ENCODE measurements at regions not wholly inside any gene's neighbourhood (a gene's known extent, or its start where the extent isn't known, plus 50 kb on each side); places are given as distances from the start of the nearest gene placed in this dataset.

GRCh38 chr17:79517827-79518584, 92.8 kb downstream of the RBFOX3 start:
- no peaks in the 10 kb centered on the region for H3K79me2 ChIP-seq (ENCODE audit: low read length)
- no peak overlapping the region for H3K4me2 ChIP-seq (ENCODE audit: low read length)
- ChIA-PET CTCF (no interaction called here), POLR2A (ENCODE audit: unreplicated experiment) (no interaction called here)
- no peaks in the 10 kb centered on the region for H3F3A ChIP-seq (ENCODE audit: low read length, unreplicated experiment)
- H3K27me3 ChIP-seq (ENCODE audit: low read length) = peaks cover 84% of the 10 kb centered on the region
- H3K9ac ChIP-seq (ENCODE audit: low read length) = no peak overlapping the region
- no peaks in the 10 kb centered on the region for H3K9me2 ChIP-seq (replicated peaks; ENCODE audit: low read length)
- intact Hi-C loops (cut with micrococcal nuclease) = no loop called here
- no TSS peak for BruUV-seq (replicated peaks)
- DNase-seq (no peak), ATAC-seq (no peak)
- no peak for TF ChIP-seq EZH2phosphoT487 (IDR thresholded peaks at IDR 0.05; ENCODE audit: borderline replicate concordance, low read length)
- TF ChIP-seq CTCF (conservative IDR thresholded peaks at IDR 0.05; ENCODE audit: low read depth, low read length) = no peak
- H3K4me1 ChIP-seq (ENCODE audit: insufficient read depth, low read length) = no peaks in the 10 kb centered on the region
- no peak overlapping the region for H3K4me3 ChIP-seq (ENCODE audit: low read length)
- no peak overlapping the region for H3K27ac ChIP-seq (ENCODE audit: low read length)
- H2AFZ ChIP-seq (ENCODE audit: low read length) = no peak overlapping the region
- H4K20me1 ChIP-seq (ENCODE audit: low read length) = no peaks in the 10 kb centered on the region
- H3K36me3 ChIP-seq (ENCODE audit: low read depth, low read length) = no peaks in the 10 kb centered on the region
- H3K9me3 ChIP-seq (ENCODE audit: low read length) = no peaks in the 10 kb centered on the region

- ChIA-PET CTCF (no interaction called here), POLR2A (ENCODE audit: unreplicated experiment) (no interaction called here)
- Histone ChIP-seq H3K9me2 (replicated peaks; ENCODE audit: low read length) (no peaks in the 10 kb centered on the region), H3K27me3 (ENCODE audit: low read length) (peaks cover 70% of the 10 kb centered on the region), H3F3A (ENCODE audit: low read length, unreplicated experiment) (no peaks in the 10 kb centered on the region), H3K9me3 (ENCODE audit: low read length) (no peaks in the 10 kb centered on the region), H3K9ac (ENCODE audit: low read length) (no peak overlapping the region), H3K79me2 (ENCODE audit: low read length) (no peaks in the 10 kb centered on the region), H3K4me1 (ENCODE audit: insufficient read depth, low read length) (no peaks in the 10 kb centered on the region), H4K20me1 (ENCODE audit: low read length) (no peaks in the 10 kb centered on the region), H3K36me3 (ENCODE audit: low read depth, low read length) (no peaks in the 10 kb centered on the region), H3K4me2 (ENCODE audit: low read length) (no peak overlapping the region), H2AFZ (ENCODE audit: low read length) (no peak overlapping the region), H3K27ac (ENCODE audit: low read length) (no peak overlapping the region), H3K4me3 (ENCODE audit: low read length) (no peak overlapping the region)
- no TSS peak for BruUV-seq (replicated peaks)
- TF ChIP-seq EZH2phosphoT487 (IDR thresholded peaks at IDR 0.05; ENCODE audit: borderline replicate concordance, low read length) = no peak
- no peak for TF ChIP-seq EZH2 (IDR thresholded peaks at IDR 0.05; ENCODE audit: low read length, unreplicated experiment)
- no peak for TF ChIP-seq CTCF (conservative IDR thresholded peaks at IDR 0.05; ENCODE audit: low read depth, low read length)
- intact Hi-C loops (cut with micrococcal nuclease) = no loop called here
- DNase-seq (no peak), ATAC-seq (no peak)
Observed at GRCh38 chr17:79515646-79516571, 94.9 kb downstream of the RBFOX3 start.

- Histone ChIP-seq H2AFZ (ENCODE audit: low read length) (no peak overlapping the region), H3K36me3 (ENCODE audit: low read depth, low read length) (no peaks in the 10 kb centered on the region), H3K79me2 (ENCODE audit: low read length) (no peaks in the 10 kb centered on the region), H3K4me2 (ENCODE audit: low read length) (no peak overlapping the region), H3K9ac (ENCODE audit: low read length) (no peak overlapping the region), H3K9me2 (replicated peaks; ENCODE audit: low read length) (no peaks in the 10 kb centered on the region), H3K9me3 (ENCODE audit: low read length) (no peaks in the 10 kb centered on the region), H3F3A (ENCODE audit: low read length, unreplicated experiment) (no peaks in the 10 kb centered on the region), H3K4me3 (ENCODE audit: low read length) (no peak overlapping the region), H4K20me1 (ENCODE audit: low read length) (no peaks in the 10 kb centered on the region), H3K27ac (ENCODE audit: low read length) (no peak overlapping the region), H3K4me1 (ENCODE audit: insufficient read depth, low read length) (no peaks in the 10 kb centered on the region), H3K27me3 (ENCODE audit: low read length) (peaks cover 70% of the 10 kb centered on the region)
- no peak for DNase-seq
- ChIA-PET CTCF (no interaction called here), POLR2A (ENCODE audit: unreplicated experiment) (no interaction called here)
- intact Hi-C loops (cut with micrococcal nuclease) = no loop called here
- BruUV-seq (replicated peaks) = no TSS peak
- ATAC-seq = no peak
- TF ChIP-seq EZH2phosphoT487 (IDR thresholded peaks at IDR 0.05; ENCODE audit: borderline replicate concordance, low read length) (no peak), CTCF (conservative IDR thresholded peaks at IDR 0.05; ENCODE audit: low read depth, low read length) (no peak), EZH2 (IDR thresholded peaks at IDR 0.05; ENCODE audit: low read length, unreplicated experiment) (no peak)
Observed at GRCh38 chr17:79515110-79515509, 95.7 kb downstream of the RBFOX3 start.
